Loucy (cell line): ENCODE measurements at regions not wholly inside any gene's neighbourhood (a gene's known extent, or its start where the extent isn't known, plus 50 kb on each side); places are given as distances from the start of the nearest gene placed in this dataset.

Experiments used
- H2AFZ ChIP-seq: fragments of 200-600 bp; sonication (generic); 2 replicates; pipeline ENCODE4 v1.6.0; 2016; ENCODE audit warnings: antibody characterized with exemption, mild to moderate bottlenecking, low read length, moderate library complexity
- H3F3A ChIP-seq: fragments of 200-600 bp; 2 replicates; pipeline ENCODE4 v1.6.0; 2016; ENCODE audit warnings: antibody characterized with exemption, low read depth, mild to moderate bottlenecking
- H3K27me3 ChIP-seq: fragments of 200-600 bp; sonication (generic); 2 replicates; pipeline ENCODE4 v1.6.1; 2014; ENCODE audit warnings: low read length, mild to moderate bottlenecking; ENCODE audit not compliant: insufficient read depth, poor library complexity, severe bottlenecking
- H3K36me3 ChIP-seq: fragments of 200-600 bp; sonication (generic); 2 replicates; pipeline ENCODE4 v1.6.1; 2016; ENCODE audit warnings: low read length; ENCODE audit not compliant: insufficient read depth
- H3K4me1 ChIP-seq: fragments of 200-600 bp; sonication (generic); 2 replicates; pipeline ENCODE4 v1.5.1; 2014; ENCODE audit warnings: low read length, mild to moderate bottlenecking; ENCODE audit not compliant: insufficient read depth, poor library complexity, severe bottlenecking
- H3K4me2 ChIP-seq: fragments of 200-600 bp; sonication (generic); 2 replicates; pipeline ENCODE4 v1.6.0; 2014; ENCODE audit warnings: antibody characterized with exemption, low read length, low read depth, mild to moderate bottlenecking; ENCODE audit not compliant: poor library complexity, severe bottlenecking
- H3K4me3 ChIP-seq: fragments of 200-600 bp; sonication (generic); 2 replicates; pipeline ENCODE4 v1.5.1; 2014; ENCODE audit warnings: low read length, mild to moderate bottlenecking, mixed read lengths; ENCODE audit not compliant: poor library complexity, severe bottlenecking
- H3K79me2 ChIP-seq: fragments of 200-600 bp; sonication (generic); 2 replicates; pipeline ENCODE4 v1.6.1; 2014; ENCODE audit warnings: low read length; ENCODE audit not compliant: insufficient read depth
- H3K9ac ChIP-seq: fragments of 200-600 bp; sonication (generic); 2 replicates; pipeline ENCODE4 v1.6.0; 2014; ENCODE audit warnings: mild to moderate bottlenecking, low read depth, low read length, moderate library complexity; ENCODE audit not compliant: poor library complexity, severe bottlenecking
- H3K9me2 ChIP-seq: fragments of 200-600 bp; sonication (generic); replicated peaks from 2 replicates; pipeline ENCODE4 v1.6.1; 2016; ENCODE audit warnings: low read depth, low read length, mixed read lengths
- H3K9me3 ChIP-seq: fragments of 200-600 bp; sonication (generic); 2 replicates; pipeline ENCODE4 v1.6.1; 2014; ENCODE audit warnings: mild to moderate bottlenecking, antibody characterized with exemption, low read length, low read depth; ENCODE audit not compliant: insufficient read depth
- H4K20me1 ChIP-seq: fragments of 200-600 bp; sonication (generic); 2 replicates; pipeline ENCODE4 v1.6.0; 2014; ENCODE audit warnings: antibody characterized with exemption, low read length, mild to moderate bottlenecking; ENCODE audit not compliant: insufficient read depth, poor library complexity, severe bottlenecking
- EZH2phosphoT487 ChIP-seq: fragments of 200-600 bp; IDR thresholded peaks from 2 replicates; pipeline ENCODE4 v1.6.1; 2018; ENCODE audit warnings: antibody characterized with exemption, mild to moderate bottlenecking, moderate library complexity, borderline replicate concordance
- TF ChIP-seq, protein P1 (sequence below): fragments of 200-600 bp; sonication (generic); conservative IDR thresholded peaks from 2 replicates; pipeline ENCODE4 v1.5.1; 2014; ENCODE audit warnings: mild to moderate bottlenecking, antibody characterized with exemption, low read length

DNA sequence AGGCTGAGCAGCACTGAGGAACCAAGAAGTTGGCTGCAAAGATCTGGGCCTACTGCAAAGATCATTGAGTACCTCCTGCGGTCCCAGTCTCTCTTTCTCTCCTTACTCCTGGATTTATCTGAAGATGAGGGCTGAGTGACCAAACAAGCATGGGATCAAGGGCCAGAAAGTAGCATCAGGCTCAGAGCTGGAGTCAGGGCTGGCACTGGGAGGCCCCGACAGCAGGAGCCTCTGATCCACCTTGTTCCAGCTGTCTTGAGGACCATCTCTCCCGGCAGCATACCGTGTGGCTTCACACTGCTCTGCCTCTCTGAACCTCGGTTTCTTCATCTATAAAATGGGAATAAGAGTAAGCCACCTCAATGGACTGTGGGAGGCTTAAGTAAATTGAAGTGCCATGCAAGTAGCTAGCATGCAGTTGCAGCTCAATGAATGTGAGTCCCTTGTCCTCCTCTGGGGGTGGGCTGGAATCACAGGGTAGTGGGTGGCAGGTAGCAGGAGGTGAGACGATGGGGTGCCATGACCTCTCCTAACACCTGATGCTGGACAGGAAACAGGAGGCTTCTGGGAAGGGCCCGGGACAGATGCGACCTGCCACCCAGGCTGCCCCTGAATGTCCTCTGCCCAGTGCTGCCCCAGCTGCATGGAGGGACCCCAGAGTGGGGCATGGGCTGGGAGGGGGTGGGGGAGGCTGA, 52.5 kb upstream of the PRDM11 start:
- H3K4me1 ChIP-seq, result peaks cover 58% of the 10 kb centered on the region
- H4K20me1 ChIP-seq, result no peaks in the 10 kb centered on the region
- no peaks in the 10 kb centered on the region for H3K36me3 ChIP-seq
- H3K27me3 ChIP-seq, result no peaks in the 10 kb centered on the region
- TF ChIP-seq EZH2phosphoT487, result no peak
- TF ChIP-seq, protein P1, sequence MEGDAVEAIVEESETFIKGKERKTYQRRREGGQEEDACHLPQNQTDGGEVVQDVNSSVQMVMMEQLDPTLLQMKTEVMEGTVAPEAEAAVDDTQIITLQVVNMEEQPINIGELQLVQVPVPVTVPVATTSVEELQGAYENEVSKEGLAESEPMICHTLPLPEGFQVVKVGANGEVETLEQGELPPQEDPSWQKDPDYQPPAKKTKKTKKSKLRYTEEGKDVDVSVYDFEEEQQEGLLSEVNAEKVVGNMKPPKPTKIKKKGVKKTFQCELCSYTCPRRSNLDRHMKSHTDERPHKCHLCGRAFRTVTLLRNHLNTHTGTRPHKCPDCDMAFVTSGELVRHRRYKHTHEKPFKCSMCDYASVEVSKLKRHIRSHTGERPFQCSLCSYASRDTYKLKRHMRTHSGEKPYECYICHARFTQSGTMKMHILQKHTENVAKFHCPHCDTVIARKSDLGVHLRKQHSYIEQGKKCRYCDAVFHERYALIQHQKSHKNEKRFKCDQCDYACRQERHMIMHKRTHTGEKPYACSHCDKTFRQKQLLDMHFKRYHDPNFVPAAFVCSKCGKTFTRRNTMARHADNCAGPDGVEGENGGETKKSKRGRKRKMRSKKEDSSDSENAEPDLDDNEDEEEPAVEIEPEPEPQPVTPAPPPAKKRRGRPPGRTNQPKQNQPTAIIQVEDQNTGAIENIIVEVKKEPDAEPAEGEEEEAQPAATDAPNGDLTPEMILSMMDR, result no peak
- no peaks in the 10 kb centered on the region for H3K9me2 ChIP-seq
- H3F3A ChIP-seq, result peaks cover 13% of the 10 kb centered on the region; the same call in 1 of the 2 replicates
- H3K4me3 ChIP-seq, result peak overlapping the region; percentile 16
- H3K9me3 ChIP-seq, result no peaks in the 10 kb centered on the region
- peak overlapping the region; percentile 67 for H3K4me2 ChIP-seq
- H3K79me2 ChIP-seq, result no peaks in the 10 kb centered on the region
- peak overlapping the region; percentile 49 for H3K9ac ChIP-seq
- no peak overlapping the region for H2AFZ ChIP-seq

DNA sequence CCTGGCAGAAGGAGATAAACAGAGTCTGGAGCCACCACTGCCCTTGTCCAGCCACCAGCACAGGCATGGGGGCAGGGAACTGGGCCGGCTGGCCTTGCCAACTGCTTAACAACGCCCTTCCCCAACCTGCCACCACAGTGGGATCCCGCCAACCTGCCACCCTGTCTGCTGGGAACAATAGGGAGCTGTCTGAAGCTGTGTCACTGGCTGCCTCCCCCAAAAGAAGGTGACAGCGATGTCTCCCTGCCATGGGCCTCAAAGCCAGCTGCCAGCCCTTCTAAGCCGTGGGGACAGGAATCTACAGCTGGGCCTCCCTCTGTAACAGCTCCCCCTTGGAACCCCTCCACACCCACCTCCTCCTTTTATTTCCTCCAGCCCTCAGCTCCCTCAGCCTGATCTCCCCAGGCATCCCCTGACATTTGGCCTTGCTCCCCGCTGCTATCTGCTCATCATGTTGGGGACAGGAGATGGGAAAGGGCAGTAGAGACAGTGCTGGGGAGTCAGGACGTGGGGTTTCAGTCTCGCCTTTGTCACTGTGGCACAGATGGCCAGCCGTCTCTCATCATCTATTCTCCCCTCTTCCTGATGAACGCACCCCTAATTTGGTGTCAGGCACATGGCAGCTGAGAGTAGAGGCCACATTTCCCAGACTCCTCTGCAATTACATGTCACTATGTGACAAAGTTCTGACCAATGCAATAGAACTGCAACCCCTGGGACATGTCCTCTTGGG, 51.3 kb upstream of the PRDM11 start:
- Histone ChIP-seq H3K27me3 (no peaks in the 10 kb centered on the region), H4K20me1 (no peaks in the 10 kb centered on the region), H3K4me1 (peaks cover 51% of the 10 kb centered on the region), H3K4me2 (no peak overlapping the region), H3K36me3 (no peaks in the 10 kb centered on the region), H3K9ac (no peak overlapping the region), H3K9me2 (no peaks in the 10 kb centered on the region), H3K79me2 (no peaks in the 10 kb centered on the region), H3K9me3 (no peaks in the 10 kb centered on the region), H3F3A (peaks cover 13% of the 10 kb centered on the region; the same call in 1 of the 2 replicates), H3K4me3 (no peak overlapping the region), H2AFZ (no peak overlapping the region)
- TF ChIP-seq EZH2phosphoT487, result no peak
- TF ChIP-seq, protein P1, result no peak

DNA sequence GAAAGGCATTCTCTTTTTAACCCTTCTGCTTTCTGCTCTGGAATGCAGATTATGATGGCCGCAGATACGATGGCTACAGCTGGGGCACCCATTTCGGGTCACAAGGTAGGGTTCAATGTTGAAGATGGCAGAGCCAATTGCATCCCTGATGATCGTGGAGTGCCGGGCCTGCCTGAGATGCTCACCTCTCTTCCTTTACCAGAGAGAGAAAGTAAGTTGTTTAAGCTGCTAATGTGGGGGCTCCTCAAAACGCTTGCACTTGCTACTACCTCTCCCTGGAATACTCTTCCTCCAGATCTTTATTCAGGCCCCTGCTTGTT, 50.8 kb upstream of the PRDM11 start:
- H3K9me3 ChIP-seq, result no peaks in the 10 kb centered on the region
- no peaks in the 10 kb centered on the region for H3K36me3 ChIP-seq
- H4K20me1 ChIP-seq, result no peaks in the 10 kb centered on the region
- H3K9ac ChIP-seq, result no peak overlapping the region
- H3K9me2 ChIP-seq, result no peaks in the 10 kb centered on the region
- no peak overlapping the region for H3K4me2 ChIP-seq
- no peak overlapping the region for H2AFZ ChIP-seq
- no peaks in the 10 kb centered on the region for H3K27me3 ChIP-seq
- peaks cover 13% of the 10 kb centered on the region; the same call in 1 of the 2 replicates for H3F3A ChIP-seq
- peaks cover 47% of the 10 kb centered on the region for H3K4me1 ChIP-seq
- no peak overlapping the region for H3K4me3 ChIP-seq
- TF ChIP-seq, protein P1, result no peak
- TF ChIP-seq EZH2phosphoT487, result no peak
- no peaks in the 10 kb centered on the region for H3K79me2 ChIP-seq
